T-helper 1 cell treated with Interleukin-12 subunit alpha and Interleukin-12 subunit beta and Interleukin-4 antibody, amounts not matched to agents 30 ng/mL and 1 ng/mL, for 36 hours (primary cell): ENCODE measurements at regions not wholly inside any gene's neighbourhood (a gene's known extent, or its start where the extent isn't known, plus 50 kb on each side); places are given as distances from the start of the nearest gene placed in this dataset.

ENCODE experiments used
- intact Hi-C: fragments of 100-400 bp; cut with micrococcal nuclease; formaldehyde crosslinking; loops from one replicate; pipeline ENCODE4 v1.15.1; 2024

GRCh38 chr15:47427463-47427862 is 289.8 kb upstream of the SEMA6D start:
- intact Hi-C loops = no loop called here

GRCh38 chr15:47429376-47429775 is 287.9 kb upstream of the SEMA6D start:
- intact Hi-C loops = no loop called here

GRCh38 chr15:47431501-47431900 is 285.8 kb upstream of the SEMA6D start:
- intact Hi-C loops = no loop called here

GRCh38 chr15:47432826-47433225 is 284.5 kb upstream of the SEMA6D start:
- intact Hi-C loops = no loop called here

GRCh38 chr15:47434596-47434995 is 282.7 kb upstream of the SEMA6D start:
- intact Hi-C loops = no loop called here

DNA sequence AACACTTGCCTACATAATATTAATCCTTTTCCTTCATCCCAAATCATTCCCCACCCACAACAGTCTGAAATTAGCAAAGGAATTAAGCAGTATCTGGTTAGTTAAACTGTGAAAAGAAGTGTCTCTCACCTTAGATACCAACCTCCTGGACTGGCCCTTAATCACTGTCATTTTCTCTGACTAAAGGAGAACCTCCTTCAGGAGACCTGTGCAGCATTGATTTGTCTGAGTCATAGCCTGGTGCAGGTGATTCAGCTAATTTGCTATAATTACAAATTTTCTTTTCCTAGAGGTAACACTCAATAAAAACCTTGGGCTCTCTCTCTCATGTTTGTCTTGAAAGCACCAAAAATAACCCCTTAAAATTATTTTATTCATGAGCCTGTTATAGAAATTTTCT is 279.8 kb upstream of the SEMA6D start:
- intact Hi-C loops = no loop called here

GRCh38 chr15:47439146-47440111 is 277.9 kb upstream of the SEMA6D start:
- intact Hi-C loops = no loop called here

DNA sequence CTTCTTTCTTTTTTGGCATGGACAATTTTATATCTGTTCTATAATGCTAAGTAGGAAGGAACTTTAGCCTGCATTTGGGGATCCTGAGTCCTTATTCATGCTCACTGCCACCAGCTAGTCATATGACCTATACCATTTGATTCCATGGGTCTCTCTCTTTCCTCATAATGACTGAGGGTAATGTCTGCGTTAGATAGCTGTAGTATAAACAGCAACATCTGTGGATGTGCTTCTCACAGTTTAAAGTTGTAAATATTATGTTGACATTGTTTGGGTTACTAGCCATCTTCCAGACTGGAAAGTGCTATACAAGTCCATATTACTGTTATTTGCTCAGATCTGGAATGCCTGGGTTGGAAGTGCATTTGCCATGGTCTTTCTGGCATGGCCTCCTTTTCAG is 274.9 kb upstream of the SEMA6D start:
- intact Hi-C loops = no loop called here

GRCh38 chr15:47443839-47444238 is 273.5 kb upstream of the SEMA6D start:
- intact Hi-C loops = no loop called here

- intact Hi-C loops = no loop called here
These were observed 271.4 kb upstream of the SEMA6D start for GRCh38 chr15:47445723-47446392.

- intact Hi-C loops = no loop called here
These were observed 256.3 kb upstream of the SEMA6D start for GRCh38 chr15:47460795-47461573.

GRCh38 chr15:47461652-47462141 is 255.6 kb upstream of the SEMA6D start:
- intact Hi-C loops = no loop called here

GRCh38 chr15:47466357-47466756 is 250.9 kb upstream of the SEMA6D start:
- intact Hi-C loops = no loop called here

GRCh38 chr15:47470983-47471382 is 246.3 kb upstream of the SEMA6D start:
- intact Hi-C loops = loop anchor here (2.0 to 5.0 kb wide), 2 partner anchors 816 to 882 kb away; no protein-coding TSS in a partner anchor

DNA sequence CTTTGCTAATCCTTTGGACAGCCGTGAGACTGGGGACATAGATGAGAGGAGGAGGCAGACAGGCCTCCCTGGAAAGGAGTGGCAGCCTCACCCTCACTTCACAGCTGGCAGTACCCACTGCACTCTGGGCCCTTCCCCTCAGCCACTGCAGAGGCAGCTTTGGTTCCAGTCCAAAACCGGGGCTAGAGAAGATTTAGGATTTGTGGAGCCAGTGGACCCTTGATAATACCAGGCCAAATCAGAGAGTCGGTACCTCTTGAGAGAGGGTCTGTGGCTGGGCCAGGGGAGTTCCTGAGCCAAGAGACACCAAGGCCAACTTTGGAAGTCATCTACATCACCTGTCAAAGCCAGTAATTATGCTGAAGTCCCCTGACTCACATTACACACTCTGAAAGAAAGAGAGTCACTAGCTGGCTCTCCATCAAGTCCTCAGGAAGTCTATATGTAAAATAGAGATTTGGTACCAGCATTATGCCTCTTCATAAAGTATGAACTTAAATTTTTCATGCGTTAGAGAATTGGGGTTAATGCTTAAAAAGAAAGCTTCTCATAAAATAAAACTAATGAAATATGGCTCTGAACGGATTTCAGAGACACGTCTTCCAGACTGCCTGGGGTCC is 244.1 kb upstream of the SEMA6D start:
- intact Hi-C loops = loop anchor here (5.0 kb wide), 1 partner anchor 814 kb away; no protein-coding TSS in a partner anchor

DNA sequence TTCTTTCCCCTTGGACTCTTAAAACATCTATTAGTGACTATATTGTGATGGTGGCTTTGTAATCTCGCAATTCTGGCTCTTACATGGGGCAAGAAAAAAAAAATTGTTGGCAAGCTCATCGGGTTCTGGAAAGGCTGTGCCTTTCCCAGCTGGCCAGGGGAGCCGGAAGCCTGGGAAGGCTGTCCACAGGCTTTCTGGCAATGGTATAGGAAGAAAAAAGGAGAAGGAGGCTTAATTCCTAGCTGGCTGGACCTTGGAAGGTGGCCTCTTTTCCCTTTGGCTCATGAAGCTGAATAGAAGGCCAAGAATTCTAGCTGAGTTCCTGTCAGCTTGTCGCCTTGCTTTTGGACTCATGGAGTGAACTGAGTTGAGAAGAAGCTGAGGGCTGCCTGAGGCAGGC is 243.5 kb upstream of the SEMA6D start:
- intact Hi-C loops = loop anchor here (5.0 kb wide), 1 partner anchor 813 kb away; no protein-coding TSS in a partner anchor

DNA sequence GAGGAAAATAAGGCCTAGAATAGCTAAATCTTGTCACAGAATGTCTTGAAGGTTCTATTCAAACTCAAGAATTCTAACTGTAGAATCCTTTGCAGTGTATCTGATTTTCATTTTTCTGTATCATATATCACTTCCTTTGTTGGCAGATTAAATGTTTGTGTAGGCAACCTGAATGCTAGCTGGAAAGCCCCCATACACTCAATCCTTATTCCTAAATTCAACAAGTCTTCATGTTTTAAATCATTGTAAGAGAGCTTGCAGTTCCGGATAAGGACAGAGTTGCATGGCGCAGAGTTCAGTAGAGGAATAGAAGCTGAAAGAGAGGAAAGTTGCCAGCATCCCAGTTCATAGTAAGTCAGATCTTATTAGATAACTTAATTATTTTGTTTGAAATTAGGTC is 242.0 kb upstream of the SEMA6D start:
- intact Hi-C loops = no loop called here

DNA sequence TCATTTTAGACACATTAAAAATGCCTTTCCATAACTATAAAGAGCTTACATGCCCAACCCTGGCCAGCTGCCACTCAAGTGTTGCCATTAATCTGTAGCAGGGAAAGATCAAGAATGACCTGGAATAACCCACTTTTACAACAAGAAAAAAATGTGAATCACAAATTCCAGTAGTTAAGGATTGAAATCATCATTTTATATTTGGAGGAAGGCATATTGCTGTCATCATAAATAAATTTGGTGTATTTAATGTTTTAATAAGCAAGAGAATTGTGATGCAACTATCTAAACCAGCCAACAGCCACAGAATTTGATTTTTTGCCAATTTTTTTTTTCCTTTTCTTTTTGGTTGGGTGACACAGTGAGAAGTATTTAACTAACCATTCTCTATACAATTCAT is 240.0 kb upstream of the SEMA6D start:
- intact Hi-C loops = no loop called here

DNA sequence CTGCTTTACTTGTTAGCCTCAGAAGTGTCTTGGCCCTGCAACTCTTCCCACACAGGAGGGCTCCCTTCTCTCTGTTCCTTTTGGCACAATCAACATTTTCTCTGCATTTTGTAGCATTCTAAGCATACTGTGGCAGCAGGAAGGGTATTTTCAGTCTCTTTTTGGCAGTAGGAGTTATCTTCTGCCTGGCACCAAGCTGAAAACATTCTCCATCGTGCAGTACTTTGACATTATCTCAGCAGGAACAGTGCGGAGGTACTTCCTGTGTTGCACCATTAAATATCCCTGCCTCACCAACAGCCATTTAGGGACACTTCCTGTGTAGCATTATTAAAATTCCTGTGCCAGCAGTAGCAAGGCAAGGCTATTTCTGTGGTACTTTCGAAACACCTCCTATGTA is 233.2 kb upstream of the SEMA6D start:
- intact Hi-C loops = no loop called here

DNA sequence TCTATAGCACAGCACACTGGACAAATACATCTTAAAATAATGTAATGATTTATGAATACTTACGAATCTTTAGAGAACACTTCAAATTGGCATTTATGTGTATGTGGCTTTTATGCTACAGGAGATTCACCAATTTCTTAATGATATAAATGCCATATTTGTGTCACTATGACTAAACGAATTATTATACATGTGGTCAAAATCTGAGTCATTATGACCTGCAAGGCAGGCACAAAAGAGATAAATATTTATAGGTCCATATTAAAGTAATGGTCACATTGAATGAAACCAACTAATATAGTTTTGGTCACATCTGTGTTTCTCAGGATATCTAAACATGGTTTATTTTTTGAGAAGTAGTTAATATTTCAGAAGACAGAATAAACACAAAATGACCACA is 232.3 kb upstream of the SEMA6D start:
- intact Hi-C loops = no loop called here

DNA sequence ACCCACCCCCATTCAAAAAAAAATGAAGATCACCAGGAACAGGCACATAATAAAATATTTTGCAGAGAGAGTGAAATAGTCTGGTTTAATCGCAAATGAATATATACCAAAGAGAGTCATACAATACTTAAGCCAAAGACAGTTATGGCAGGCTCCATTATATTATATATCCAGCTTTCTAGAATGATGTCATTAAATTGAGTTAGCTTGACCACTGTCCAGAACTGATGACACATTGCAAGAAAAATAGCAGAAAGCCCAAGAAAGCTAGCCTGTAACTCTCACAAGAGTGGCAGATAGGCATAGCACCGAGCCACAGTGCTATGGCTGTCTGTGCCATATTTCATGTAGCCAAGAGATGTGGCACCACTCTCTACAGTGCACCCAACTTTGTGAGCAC is 231.9 kb upstream of the SEMA6D start:
- intact Hi-C loops = no loop called here
